NCI-H69 (cell line): ENCODE measurements at regions not wholly inside any gene's neighbourhood (a gene's known extent, or its start where the extent isn't known, plus 50 kb on each side); places are given as distances from the start of the nearest gene placed in this dataset.
A peak's percentile ranks its signal among the peaks of the same experiment; 100 is the strongest.

Source experiments
- DNase-seq: peaks from one replicate; lab custom pipeline; 2025; lab: John Stamatoyannopoulos, UW

- no peak for DNase-seq
Observed at GRCh38 chr1:88376421-88376820, 307.7 kb upstream of the PKN2 start.

GRCh38 chr1:88378560-88378959 is 305.5 kb upstream of the PKN2 start:
- no peak for DNase-seq

GRCh38 chr1:88394958-88395357 is 289.1 kb upstream of the PKN2 start:
- DNase-seq, result peak; percentile 4

- no peak for DNase-seq
Observed at GRCh38 chr1:88398338-88398737, 285.7 kb upstream of the PKN2 start.

- no peak for DNase-seq
Observed at GRCh38 chr1:88399690-88400089, 284.4 kb upstream of the PKN2 start.

- DNase-seq, result no peak
Observed at GRCh38 chr1:88401313-88401712, 282.8 kb upstream of the PKN2 start.

GRCh38 chr1:88404582-88404981 is 279.5 kb upstream of the PKN2 start:
- DNase-seq, result no peak

GRCh38 chr1:88407248-88407647 is 276.8 kb upstream of the PKN2 start:
- DNase-seq, result no peak

GRCh38 chr1:88421997-88422396 is 262.1 kb upstream of the PKN2 start:
- DNase-seq, result no peak

- no peak for DNase-seq
Observed at GRCh38 chr1:88433556-88433955, 250.5 kb upstream of the PKN2 start.

- DNase-seq, result no peak
Observed at GRCh38 chr1:88434836-88435235, 249.2 kb upstream of the PKN2 start.

- no peak for DNase-seq
Observed at GRCh38 chr1:88441022-88441421, 243.1 kb upstream of the PKN2 start.

GRCh38 chr1:88451856-88452255 is 232.2 kb upstream of the PKN2 start:
- DNase-seq, result no peak

- no peak for DNase-seq
Observed at GRCh38 chr1:88453295-88453694, 230.8 kb upstream of the PKN2 start.

GRCh38 chr1:88454781-88455180 is 229.3 kb upstream of the PKN2 start:
- no peak for DNase-seq

- DNase-seq, result no peak
Observed at GRCh38 chr1:88455621-88456256, 228.3 kb upstream of the PKN2 start.

- DNase-seq, result no peak
Observed at GRCh38 chr1:88457197-88457596, 226.9 kb upstream of the PKN2 start.

- DNase-seq, result no peak
Observed at GRCh38 chr1:88461007-88461406, 223.1 kb upstream of the PKN2 start.

- no peak for DNase-seq
Observed at GRCh38 chr1:88462096-88462487, 222.0 kb upstream of the PKN2 start.

GRCh38 chr1:88462488-88463261 is 221.4 kb upstream of the PKN2 start:
- DNase-seq, result peak; percentile 54

- DNase-seq, result no peak
Observed at GRCh38 chr1:88463401-88463985, 220.6 kb upstream of the PKN2 start.

GRCh38 chr1:88466011-88466410 is 218.1 kb upstream of the PKN2 start:
- DNase-seq, result no peak

- no peak for DNase-seq
Observed at GRCh38 chr1:88466899-88467580, 217.0 kb upstream of the PKN2 start.
